CD4-positive, alpha-beta T cell treated with Interleukin-15 for 1 hour (primary cell): ENCODE measurements at regions not wholly inside any gene's neighbourhood (a gene's known extent, or its start where the extent isn't known, plus 50 kb on each side); places are given as distances from the start of the nearest gene placed in this dataset.
"Not testable (repeated sequence)": the region's sequence is repeated elsewhere in the genome, so short reads cannot be mapped to it uniquely, and the experiment has no call there.

Source experiments
- DNase-seq: peaks from one replicate; pipeline ENCODE4 v3.0.0-alpha.2; 2020

- DNase-seq, result no peak
These were observed 912.2 kb upstream of the ADGRB3 start for GRCh38 chr6:67722861-67723261.

- no peak for DNase-seq
These were observed 917.8 kb upstream of the ADGRB3 start for GRCh38 chr6:67717281-67717680.

- no peak for DNase-seq
These were observed 928.7 kb upstream of the ADGRB3 start for GRCh38 chr6:67706388-67706787.

- no peak for DNase-seq
These were observed 936.5 kb upstream of the ADGRB3 start for GRCh38 chr6:67698534-67698933.

GRCh38 chr6:67694127-67694526 is 941.0 kb upstream of the ADGRB3 start:
- no peak for DNase-seq

- no peak for DNase-seq
These were observed 945.8 kb upstream of the ADGRB3 start for GRCh38 chr6:67689329-67689728.

GRCh38 chr6:67687396-67687795 is 947.7 kb upstream of the ADGRB3 start:
- no peak for DNase-seq

- DNase-seq, result not testable (repeated sequence)
These were observed 948.9 kb upstream of the ADGRB3 start for GRCh38 chr6:67686225-67686624.

- DNase-seq, result no peak
These were observed 951.1 kb upstream of the ADGRB3 start for GRCh38 chr6:67683960-67684359.

GRCh38 chr6:67680297-67680932 is 954.7 kb upstream of the ADGRB3 start:
- DNase-seq, result no peak

- no peak for DNase-seq
These were observed 955.4 kb upstream of the ADGRB3 start for GRCh38 chr6:67679566-67680296.

- DNase-seq, result no peak
These were observed 958.2 kb upstream of the ADGRB3 start for GRCh38 chr6:67676892-67677291.

- DNase-seq, result no peak
These were observed 967.3 kb upstream of the ADGRB3 start for GRCh38 chr6:67667637-67668422.

- DNase-seq, result no peak
These were observed 968.7 kb upstream of the ADGRB3 start for GRCh38 chr6:67666177-67666964.

GRCh38 chr6:67664942-67665341 is 970.1 kb upstream of the ADGRB3 start:
- DNase-seq, result no peak

GRCh38 chr6:67663105-67663895 is 971.8 kb upstream of the ADGRB3 start:
- DNase-seq, result no peak

GRCh38 chr6:67653561-67653960 is 981.5 kb upstream of the ADGRB3 start:
- no peak for DNase-seq

- DNase-seq, result no peak
These were observed 988.5 kb upstream of the ADGRB3 start for GRCh38 chr6:67646550-67646949.

- no peak for DNase-seq
These were observed 991.8 kb upstream of the ADGRB3 start for GRCh38 chr6:67643281-67643680.

- DNase-seq, result no peak
These were observed 992.5 kb upstream of the ADGRB3 start for GRCh38 chr6:67642582-67642981.

GRCh38 chr6:67640484-67640883 is 994.6 kb upstream of the ADGRB3 start:
- DNase-seq, result no peak

- no peak for DNase-seq
These were observed 995.9 kb upstream of the ADGRB3 start for GRCh38 chr6:67639161-67639560.
